Type B pancreatic cell (in vitro differentiated cells): ENCODE measurements at regions not wholly inside any gene's neighbourhood (a gene's known extent, or its start where the extent isn't known, plus 50 kb on each side); places are given as distances from the start of the nearest gene placed in this dataset.

ENCODE experiments used
- DNase-seq: peaks from one replicate; pipeline ENCODE4 v3.0.0; 2021; ENCODE audit warnings: mixed read lengths; ENCODE audit not compliant: unreplicated experiment; ENCODE audit errors: extremely low spot score
- H3K27ac Mint-ChIP-seq: 2 replicates; pipeline ENCODE4 v1.8.0; 2021; ENCODE audit warnings: mild to moderate bottlenecking, mixed read lengths
- H3K27me3 Mint-ChIP-seq: 2 replicates; pipeline ENCODE4 v1.8.0; 2021; ENCODE audit warnings: mixed read lengths
- H3K36me3 Mint-ChIP-seq: 2 replicates; pipeline ENCODE4 v1.8.0; 2021; ENCODE audit warnings: mixed read lengths
- H3K4me1 Mint-ChIP-seq: one replicate; pipeline ENCODE4 v1.8.0; 2021; ENCODE audit warnings: mixed read lengths; ENCODE audit not compliant: unreplicated experiment
- H3K4me3 Mint-ChIP-seq: 2 replicates; pipeline ENCODE4 v1.8.0; 2021; ENCODE audit warnings: mild to moderate bottlenecking, mixed read lengths
- H3K9me3 Mint-ChIP-seq: 2 replicates; pipeline ENCODE4 v1.8.0; 2021; ENCODE audit warnings: mixed read lengths
- TF ChIP-seq, protein P1 (sequence below): fragments of 200-600 bp; sonication (generic); conservative IDR thresholded peaks from 2 replicates; pipeline ENCODE4 v1.5.0; 2021; ENCODE audit warnings: antibody characterized with exemption, mild to moderate bottlenecking

DNA sequence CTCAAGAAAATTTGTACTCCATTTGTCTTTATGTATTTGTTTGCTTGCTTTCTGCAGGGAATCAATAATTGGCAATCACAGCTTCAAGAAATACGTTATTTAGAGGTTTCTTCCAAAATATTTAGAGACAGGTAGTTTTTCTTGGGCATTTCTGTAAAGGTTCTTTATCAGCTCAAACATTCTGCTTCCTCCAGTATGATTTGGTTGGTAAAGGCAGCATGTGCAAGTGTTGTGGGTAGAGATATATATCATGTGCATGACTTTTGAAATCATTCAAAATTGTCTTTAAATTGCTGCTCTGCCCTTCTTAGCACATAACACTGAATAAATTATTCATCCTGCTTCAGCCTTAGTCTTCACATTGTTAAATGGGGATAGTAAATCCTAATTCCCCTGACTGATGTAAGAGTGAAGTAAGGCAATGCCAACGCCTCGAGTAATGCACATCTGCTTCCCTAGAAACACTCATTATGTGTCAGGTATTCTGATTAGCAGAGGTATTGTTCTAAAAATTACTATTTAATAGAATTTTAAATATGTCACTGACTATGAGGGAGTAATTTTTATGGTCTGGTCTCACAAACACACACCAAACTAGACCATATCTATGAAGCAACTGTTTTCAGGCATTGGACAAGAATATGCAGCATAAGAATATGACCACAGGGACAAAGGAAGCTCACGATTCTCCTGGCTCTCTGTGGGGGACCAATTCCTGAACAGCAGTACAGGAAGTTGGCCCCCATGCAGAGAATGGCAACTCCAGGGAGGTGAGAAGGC is 77.3 kb upstream of the AKR1E2 start:
- Mint-ChIP-seq H3K36me3 (no peaks in the 10 kb centered on the region), H3K27me3 (peaks cover 4% of the 10 kb centered on the region), H3K9me3 (no peaks in the 10 kb centered on the region), H3K4me1 (no peaks in the 10 kb centered on the region), H3K27ac (no peak overlapping the region), H3K4me3 (no peak overlapping the region)
- TF ChIP-seq, protein P1, sequence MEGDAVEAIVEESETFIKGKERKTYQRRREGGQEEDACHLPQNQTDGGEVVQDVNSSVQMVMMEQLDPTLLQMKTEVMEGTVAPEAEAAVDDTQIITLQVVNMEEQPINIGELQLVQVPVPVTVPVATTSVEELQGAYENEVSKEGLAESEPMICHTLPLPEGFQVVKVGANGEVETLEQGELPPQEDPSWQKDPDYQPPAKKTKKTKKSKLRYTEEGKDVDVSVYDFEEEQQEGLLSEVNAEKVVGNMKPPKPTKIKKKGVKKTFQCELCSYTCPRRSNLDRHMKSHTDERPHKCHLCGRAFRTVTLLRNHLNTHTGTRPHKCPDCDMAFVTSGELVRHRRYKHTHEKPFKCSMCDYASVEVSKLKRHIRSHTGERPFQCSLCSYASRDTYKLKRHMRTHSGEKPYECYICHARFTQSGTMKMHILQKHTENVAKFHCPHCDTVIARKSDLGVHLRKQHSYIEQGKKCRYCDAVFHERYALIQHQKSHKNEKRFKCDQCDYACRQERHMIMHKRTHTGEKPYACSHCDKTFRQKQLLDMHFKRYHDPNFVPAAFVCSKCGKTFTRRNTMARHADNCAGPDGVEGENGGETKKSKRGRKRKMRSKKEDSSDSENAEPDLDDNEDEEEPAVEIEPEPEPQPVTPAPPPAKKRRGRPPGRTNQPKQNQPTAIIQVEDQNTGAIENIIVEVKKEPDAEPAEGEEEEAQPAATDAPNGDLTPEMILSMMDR = no peak
- DNase-seq = no peak

DNA sequence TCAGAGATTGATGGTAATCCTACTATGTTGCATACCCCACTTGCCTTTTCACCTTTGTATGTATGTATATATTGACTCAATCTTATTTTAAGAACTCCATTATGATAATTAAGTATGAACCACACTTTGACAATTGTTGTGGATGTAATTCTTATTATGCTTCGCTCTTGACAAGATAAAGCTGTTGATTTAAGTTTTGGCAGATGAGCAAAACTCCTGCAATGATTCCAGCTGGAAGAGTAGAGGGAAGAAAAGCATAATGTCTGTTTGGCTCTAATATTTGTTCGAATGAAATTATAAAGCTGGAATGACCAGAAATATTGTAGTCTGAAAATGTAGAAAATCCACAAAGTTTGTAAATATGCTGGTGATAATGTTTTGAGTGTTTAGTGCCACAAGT is 83.8 kb upstream of the AKR1E2 start:
- H3K9me3 Mint-ChIP-seq = no peaks in the 10 kb centered on the region
- H3K27me3 Mint-ChIP-seq = no peaks in the 10 kb centered on the region
- peaks cover 4% of the 10 kb centered on the region for H3K4me1 Mint-ChIP-seq
- no peak overlapping the region for H3K27ac Mint-ChIP-seq
- H3K36me3 Mint-ChIP-seq = no peaks in the 10 kb centered on the region
- no peak overlapping the region for H3K4me3 Mint-ChIP-seq
- TF ChIP-seq, protein P1 = no peak
- DNase-seq = no peak

DNA sequence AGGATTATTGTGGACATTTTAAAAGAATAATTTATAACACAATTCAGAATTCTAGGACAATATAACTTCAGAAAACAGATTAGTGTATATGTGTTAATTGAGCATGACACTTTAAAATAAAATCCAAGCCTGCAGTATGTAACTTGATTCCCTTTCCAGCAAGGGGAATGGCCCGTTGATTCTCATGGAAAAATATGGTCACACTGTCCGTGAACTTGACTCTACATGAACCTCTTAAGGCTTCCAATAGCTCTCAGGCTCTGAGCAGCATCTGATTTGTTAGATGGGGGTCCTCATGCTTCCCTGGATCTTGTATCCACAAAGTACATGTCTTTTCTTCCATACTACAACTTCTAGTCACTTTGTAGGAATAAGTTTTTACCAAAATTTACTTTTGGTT is 85.5 kb upstream of the AKR1E2 start:
- no peaks in the 10 kb centered on the region for H3K27me3 Mint-ChIP-seq
- TF ChIP-seq, protein P1 = no peak
- H3K4me1 Mint-ChIP-seq = peaks cover 9% of the 10 kb centered on the region
- H3K36me3 Mint-ChIP-seq = no peaks in the 10 kb centered on the region
- DNase-seq = no peak
- no peak overlapping the region for H3K4me3 Mint-ChIP-seq
- no peaks in the 10 kb centered on the region for H3K9me3 Mint-ChIP-seq
- no peak overlapping the region for H3K27ac Mint-ChIP-seq

DNA sequence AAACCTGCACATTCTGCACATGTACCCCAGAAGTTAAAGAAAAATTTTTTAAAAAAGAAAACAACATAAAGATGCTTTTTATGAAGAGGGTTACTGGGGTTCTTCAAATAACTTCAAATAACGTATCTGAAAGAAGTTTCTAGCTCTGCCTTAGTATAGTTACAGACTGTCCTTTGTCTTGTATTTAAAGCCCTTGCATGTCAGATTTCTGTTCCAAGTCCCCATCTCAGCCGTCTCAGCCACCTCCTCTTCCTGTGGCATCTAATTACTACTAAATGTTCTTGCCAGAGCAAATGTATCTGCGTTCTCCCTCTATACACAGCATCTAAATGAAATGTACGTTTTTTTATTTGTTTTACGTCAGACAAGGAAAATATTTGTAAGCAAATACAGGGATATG is 89.4 kb upstream of the AKR1E2 start:
- H3K9me3 Mint-ChIP-seq = peaks cover 5% of the 10 kb centered on the region
- no peak for DNase-seq
- peaks cover 17% of the 10 kb centered on the region for H3K4me1 Mint-ChIP-seq
- no peak overlapping the region for H3K4me3 Mint-ChIP-seq
- H3K27me3 Mint-ChIP-seq = no peaks in the 10 kb centered on the region
- no peaks in the 10 kb centered on the region for H3K36me3 Mint-ChIP-seq
- TF ChIP-seq, protein P1 = no peak
- H3K27ac Mint-ChIP-seq = no peak overlapping the region

DNA sequence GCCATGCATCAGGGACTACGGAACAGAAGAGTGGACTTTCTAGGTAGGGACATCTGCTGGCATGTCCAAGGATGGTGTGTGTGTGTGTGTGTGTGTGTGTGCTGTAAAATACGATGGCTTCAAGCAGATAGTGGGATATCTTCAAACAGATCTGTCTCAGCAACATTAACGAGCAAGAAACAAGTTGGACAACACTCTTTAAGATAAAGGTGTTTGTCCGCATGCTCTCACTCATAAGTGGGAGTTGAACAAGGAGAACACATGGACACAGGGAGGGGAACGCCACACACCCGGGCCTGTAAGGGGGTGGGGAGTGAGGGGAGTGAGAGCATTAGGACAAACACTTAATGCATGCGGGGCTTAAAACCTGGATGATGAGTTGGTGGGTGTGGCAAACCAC is 89.8 kb upstream of the AKR1E2 start:
- Mint-ChIP-seq H3K4me1 (peaks cover 17% of the 10 kb centered on the region), H3K36me3 (no peaks in the 10 kb centered on the region), H3K9me3 (peaks cover 5% of the 10 kb centered on the region), H3K4me3 (no peak overlapping the region), H3K27me3 (no peaks in the 10 kb centered on the region), H3K27ac (no peak overlapping the region)
- DNase-seq = no peak
- TF ChIP-seq, protein P1 = no peak

DNA sequence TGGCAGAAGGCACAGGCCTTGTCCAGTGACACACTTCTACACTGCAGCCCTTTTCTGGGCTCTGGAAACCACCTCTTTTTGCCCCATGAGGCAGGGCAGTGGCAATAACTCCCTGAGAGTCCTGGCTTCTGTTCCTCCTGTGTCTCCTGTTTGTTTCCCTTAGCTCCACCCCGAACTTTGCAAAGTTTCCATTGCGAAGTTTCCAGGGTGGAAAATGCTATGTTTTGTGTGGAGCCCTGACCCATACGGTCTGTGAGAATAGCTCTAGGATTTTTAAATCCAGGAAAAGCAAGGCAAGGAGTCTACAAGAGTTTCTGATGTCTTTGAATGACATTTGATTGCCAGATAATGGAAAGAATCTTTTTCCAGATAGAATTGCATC is 92.2 kb upstream of the AKR1E2 start:
- TF ChIP-seq, protein P1 = no peak
- Mint-ChIP-seq H3K4me3 (no peak overlapping the region), H3K27me3 (no peaks in the 10 kb centered on the region), H3K4me1 (peaks cover 12% of the 10 kb centered on the region), H3K9me3 (peaks cover 8% of the 10 kb centered on the region), H3K36me3 (no peaks in the 10 kb centered on the region), H3K27ac (no peak overlapping the region)
- DNase-seq = no peak
